Sigmoid colon (tissue), 4 donors: ENCODE measurements at regions not wholly inside any gene's neighbourhood (a gene's known extent, or its start where the extent isn't known, plus 50 kb on each side); places are given as distances from the start of the nearest gene placed in this dataset.

Source experiments
- CTCF ChIP-seq, 4 experiments: fragments of 450-650 bp in 3 of 4; fragments of 200-600 bp in 1 of 4; IDR thresholded peaks; one replicate each; pipeline ENCODE4 v1.5.1; 2016 to 2019; ENCODE audit warnings: antibody characterized with exemption in 4 of 4, mild to moderate bottlenecking in 3 of 4, moderate library complexity in 2 of 4
- EP300 ChIP-seq, 4 donors: sonication (generic); formaldehyde crosslinking; IDR thresholded peaks; one replicate each; pipeline ENCODE4 v1.6.1; 2017; ENCODE audit warnings: antibody characterized with exemption in 4 of 4
- POLR2A ChIP-seq, 2 donors: fragments of 450-650 bp; IDR thresholded peaks; one replicate each; pipeline ENCODE4 v1.6.1; 2016; ENCODE audit warnings: antibody characterized with exemption in 2 of 2, mild to moderate bottlenecking in 2 of 2, moderate library complexity in 2 of 2
- POLR2AphosphoS5 ChIP-seq, 4 donors: sonication (generic); formaldehyde crosslinking; IDR thresholded peaks; one replicate each; pipeline ENCODE4 v1.6.1; 2017; ENCODE audit warnings: antibody characterized with exemption in 4 of 4

- no peak for TF ChIP-seq CTCF (IDR thresholded peaks at IDR 0.05)
- TF ChIP-seq EP300 (IDR thresholded peaks at IDR 0.05): no peak
- TF ChIP-seq POLR2AphosphoS5 (IDR thresholded peaks at IDR 0.05): no peak
- TF ChIP-seq POLR2A (IDR thresholded peaks at IDR 0.05): no peak
Measured at GRCh38 chrX:113124693-113125092, 284.1 kb upstream of the AMOT start.
